ENCODE measurements at regions not wholly inside any gene's neighbourhood (a gene's known extent, or its start where the extent isn't known, plus 50 kb on each side); places are given as distances from the start of the nearest gene placed in this dataset.

DNA sequence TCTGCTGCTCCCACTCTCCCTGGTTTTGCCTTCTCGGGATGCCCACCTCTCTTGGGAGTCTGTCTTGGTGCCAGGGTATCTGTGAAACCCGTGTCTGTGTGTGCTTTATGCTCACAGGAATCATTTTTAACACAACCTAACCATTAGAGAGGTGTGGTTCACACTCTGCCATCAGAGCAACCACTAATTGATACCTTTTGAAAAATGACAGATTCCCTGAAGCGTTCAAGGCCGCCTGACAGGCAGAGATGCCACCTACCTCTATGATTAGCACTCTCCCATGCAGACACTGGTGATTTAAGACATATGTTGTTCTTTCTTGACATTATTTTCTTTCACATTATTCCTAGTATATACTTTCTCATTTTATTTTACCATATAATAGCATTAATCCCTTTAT is 207.3 kb upstream of the SGCD start:
- H3K4me3 ChIP-seq (ENCODE audit: low read depth, low read length): no peak overlapping the region
- no peak for DNase-seq (ENCODE audit: low read depth, low spot score)
- in situ Hi-C loops (cut with HindIII; ENCODE audit: low sequenced_read_pairs): no loop called here
- no peak for TF ChIP-seq CTCF (IDR thresholded peaks at IDR 0.05; ENCODE audit: low read depth, low read length)

- in situ Hi-C loops (cut with HindIII; ENCODE audit: low sequenced_read_pairs): no loop called here
- TF ChIP-seq CTCF (IDR thresholded peaks at IDR 0.05; ENCODE audit: low read depth, low read length): no peak
- no peak overlapping the region for H3K4me3 ChIP-seq (ENCODE audit: low read depth, low read length)
- DNase-seq (ENCODE audit: low read depth, low spot score): no peak
Measured at GRCh38 chr5:156120777-156121176, 206.2 kb upstream of the SGCD start.

DNA sequence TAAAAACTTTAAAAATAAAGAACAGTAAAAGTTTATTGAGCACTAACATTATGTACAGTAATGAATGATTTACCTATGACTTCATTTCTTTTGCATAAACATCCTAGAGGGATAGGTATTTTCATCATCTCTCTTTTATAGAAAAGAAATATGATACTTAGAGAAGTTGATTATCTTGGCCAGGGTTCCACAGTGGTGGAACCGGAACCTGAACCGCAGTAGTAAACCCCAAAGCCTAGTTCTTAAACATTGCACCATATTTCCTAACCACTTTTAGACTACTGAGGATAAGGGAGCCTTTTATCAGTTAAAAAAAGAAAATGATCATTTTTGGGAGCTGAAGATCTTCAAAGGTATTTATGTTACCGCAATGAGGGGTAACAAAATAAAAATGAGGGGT is 205.7 kb upstream of the SGCD start:
- H3K4me3 ChIP-seq (ENCODE audit: low read depth, low read length): no peak overlapping the region
- peak; percentile 4 for DNase-seq (ENCODE audit: low read depth, low spot score)
- in situ Hi-C loops (cut with HindIII; ENCODE audit: low sequenced_read_pairs): no loop called here
- no peak for TF ChIP-seq CTCF (IDR thresholded peaks at IDR 0.05; ENCODE audit: low read depth, low read length)

DNA sequence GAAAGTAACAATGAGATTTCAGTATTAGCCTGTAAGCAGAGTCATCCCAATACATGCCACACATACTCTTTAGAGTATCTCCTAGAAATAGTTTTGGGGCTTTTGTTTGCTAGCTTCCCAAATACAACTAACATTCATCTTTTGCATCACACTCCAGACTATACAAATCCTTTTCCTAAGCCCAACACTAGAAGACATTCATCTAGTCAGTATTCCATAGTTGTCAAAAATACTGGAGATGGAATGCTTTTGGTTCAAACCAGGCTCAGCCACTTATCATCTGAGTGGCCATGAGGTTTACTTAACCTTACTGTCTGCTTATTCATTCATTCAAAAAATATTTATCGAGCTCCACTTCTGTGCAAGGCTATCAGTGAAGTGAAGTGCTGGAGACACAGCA is 205.1 kb upstream of the SGCD start:
- no peak for DNase-seq (ENCODE audit: low read depth, low spot score)
- H3K4me3 ChIP-seq (ENCODE audit: low read depth, low read length): no peak overlapping the region
- no peak for TF ChIP-seq CTCF (IDR thresholded peaks at IDR 0.05; ENCODE audit: low read depth, low read length)
- in situ Hi-C loops (cut with HindIII; ENCODE audit: low sequenced_read_pairs): no loop called here

DNA sequence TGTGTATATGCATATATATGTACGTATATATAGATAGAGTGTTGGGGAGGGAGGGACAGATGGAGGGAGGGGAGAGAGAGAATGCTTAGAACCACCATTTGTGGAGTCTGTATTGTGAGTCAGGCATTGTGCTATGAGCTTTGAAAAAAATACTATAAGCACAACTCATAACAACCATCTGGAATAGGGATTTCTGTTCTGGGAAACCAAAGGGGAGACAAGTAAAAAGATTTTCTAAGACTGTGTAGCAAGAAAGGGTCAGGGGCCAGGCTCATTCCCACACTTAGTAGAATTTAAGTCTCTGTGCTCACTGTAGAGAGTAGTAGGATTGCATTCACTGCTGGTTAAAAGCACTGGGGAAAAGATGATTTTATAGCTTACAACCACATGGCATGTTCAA is 202.3 kb upstream of the SGCD start:
- H3K4me3 ChIP-seq (ENCODE audit: low read depth, low read length): no peak overlapping the region
- in situ Hi-C loops (cut with HindIII; ENCODE audit: low sequenced_read_pairs): no loop called here
- DNase-seq (ENCODE audit: low read depth, low spot score): no peak
- no peak for TF ChIP-seq CTCF (IDR thresholded peaks at IDR 0.05; ENCODE audit: low read depth, low read length)

DNA sequence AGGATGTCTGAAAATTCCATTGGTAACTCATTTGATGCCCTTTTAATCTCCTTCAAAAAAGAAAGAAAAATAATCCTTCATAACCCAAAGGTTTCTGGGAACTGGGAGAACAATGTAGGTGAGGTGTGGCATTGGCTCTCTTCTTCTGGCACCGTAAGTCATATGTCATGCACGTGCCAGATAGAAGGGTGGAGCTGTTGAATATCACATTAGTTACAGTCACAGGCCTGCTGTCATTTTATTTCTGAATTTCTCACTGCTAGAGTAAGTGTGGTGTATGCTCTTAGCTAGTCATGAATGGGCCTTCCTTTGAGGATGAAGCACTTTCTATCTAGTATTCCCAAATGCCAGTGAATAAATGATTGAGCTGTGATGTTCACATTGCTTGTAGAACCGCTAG is 201.8 kb upstream of the SGCD start:
- in situ Hi-C loops (cut with HindIII; ENCODE audit: low sequenced_read_pairs): no loop called here
- TF ChIP-seq CTCF (IDR thresholded peaks at IDR 0.05; ENCODE audit: low read depth, low read length): no peak
- DNase-seq (ENCODE audit: low read depth, low spot score): no peak
- H3K4me3 ChIP-seq (ENCODE audit: low read depth, low read length): no peak overlapping the region

GRCh38 chr5:156126716-156127115 is 200.2 kb upstream of the SGCD start:
- no peak overlapping the region for H3K4me3 ChIP-seq (ENCODE audit: low read depth, low read length)
- no peak for TF ChIP-seq CTCF (IDR thresholded peaks at IDR 0.05; ENCODE audit: low read depth, low read length)
- DNase-seq (ENCODE audit: low read depth, low spot score): no peak
- in situ Hi-C loops (cut with HindIII; ENCODE audit: low sequenced_read_pairs): no loop called here
